ENCODE measurements at regions not wholly inside any gene's neighbourhood (a gene's known extent, or its start where the extent isn't known, plus 50 kb on each side); places are given as distances from the start of the nearest gene placed in this dataset.
A peak's percentile ranks its signal among the peaks of the same experiment; 100 is the strongest.

DNA sequence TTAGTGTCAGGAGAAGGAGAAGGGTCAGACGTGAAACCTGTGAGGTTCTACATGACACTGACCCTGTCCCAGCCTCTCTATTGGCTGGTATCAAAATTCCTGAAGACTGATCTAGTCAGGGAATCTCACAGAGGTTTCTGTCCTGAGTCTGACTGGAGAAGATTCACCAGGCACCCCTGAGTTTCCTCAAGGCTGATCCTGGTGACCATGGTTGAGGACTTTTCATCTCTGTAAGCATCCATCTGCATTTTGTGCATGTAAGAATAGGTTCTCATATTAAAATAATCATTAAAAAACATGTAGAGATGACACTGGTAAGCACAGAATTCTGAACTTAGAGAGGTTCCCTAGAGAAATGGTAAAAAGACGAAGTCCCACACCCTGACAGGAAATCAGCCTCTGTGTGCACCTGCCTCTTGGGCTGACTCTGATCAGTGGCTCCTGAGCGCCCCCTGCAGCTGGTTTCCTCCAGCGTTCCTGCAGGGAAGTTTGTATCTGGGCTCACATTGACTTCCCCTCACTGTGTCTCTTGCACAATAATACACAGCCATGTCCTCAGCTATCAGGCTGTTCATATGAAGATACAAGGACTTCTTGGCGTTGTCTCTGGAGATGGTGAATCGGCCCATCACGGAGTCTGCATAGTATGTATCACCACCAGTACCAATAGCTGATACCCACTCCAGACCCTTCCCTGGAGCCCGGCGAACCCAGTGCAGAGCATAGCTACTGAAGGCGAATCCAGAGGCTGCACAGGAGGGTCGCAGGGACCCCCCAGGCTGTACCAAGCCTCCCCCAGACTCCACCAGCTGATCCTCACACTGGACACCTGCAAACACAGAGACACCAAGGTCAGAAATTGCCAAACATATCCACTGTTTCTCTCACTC is 991.9 kb downstream of the TMEM121 start:
- TF ChIP-seq, protein P1, sequence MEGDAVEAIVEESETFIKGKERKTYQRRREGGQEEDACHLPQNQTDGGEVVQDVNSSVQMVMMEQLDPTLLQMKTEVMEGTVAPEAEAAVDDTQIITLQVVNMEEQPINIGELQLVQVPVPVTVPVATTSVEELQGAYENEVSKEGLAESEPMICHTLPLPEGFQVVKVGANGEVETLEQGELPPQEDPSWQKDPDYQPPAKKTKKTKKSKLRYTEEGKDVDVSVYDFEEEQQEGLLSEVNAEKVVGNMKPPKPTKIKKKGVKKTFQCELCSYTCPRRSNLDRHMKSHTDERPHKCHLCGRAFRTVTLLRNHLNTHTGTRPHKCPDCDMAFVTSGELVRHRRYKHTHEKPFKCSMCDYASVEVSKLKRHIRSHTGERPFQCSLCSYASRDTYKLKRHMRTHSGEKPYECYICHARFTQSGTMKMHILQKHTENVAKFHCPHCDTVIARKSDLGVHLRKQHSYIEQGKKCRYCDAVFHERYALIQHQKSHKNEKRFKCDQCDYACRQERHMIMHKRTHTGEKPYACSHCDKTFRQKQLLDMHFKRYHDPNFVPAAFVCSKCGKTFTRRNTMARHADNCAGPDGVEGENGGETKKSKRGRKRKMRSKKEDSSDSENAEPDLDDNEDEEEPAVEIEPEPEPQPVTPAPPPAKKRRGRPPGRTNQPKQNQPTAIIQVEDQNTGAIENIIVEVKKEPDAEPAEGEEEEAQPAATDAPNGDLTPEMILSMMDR (IDR thresholded peaks at IDR 0.05) = peak in 1 of 6 experiments; percentile 10
- TF ChIP-seq POLR2A (IDR thresholded peaks at IDR 0.05) = no peak
